ENCODE measurements at regions not wholly inside any gene's neighbourhood (a gene's known extent, or its start where the extent isn't known, plus 50 kb on each side); places are given as distances from the start of the nearest gene placed in this dataset.

GRCh38 chr3:31345581-31345980 lies 187.1 kb upstream of the STT3B start:
- no peak for TF ChIP-seq GATA3 (IDR thresholded peaks at IDR 0.05; ENCODE audit: low read depth, low read length)
- no peak for TF ChIP-seq GATA2 (IDR thresholded peaks at IDR 0.05; ENCODE audit: low read depth, low read length)

Measured in SH-SY5Y (cell line).